ENCODE measurements at regions not wholly inside any gene's neighbourhood (a gene's known extent, or its start where the extent isn't known, plus 50 kb on each side); places are given as distances from the start of the nearest gene placed in this dataset.
A peak's percentile ranks its signal among the peaks of the same experiment; 100 is the strongest.

DNA sequence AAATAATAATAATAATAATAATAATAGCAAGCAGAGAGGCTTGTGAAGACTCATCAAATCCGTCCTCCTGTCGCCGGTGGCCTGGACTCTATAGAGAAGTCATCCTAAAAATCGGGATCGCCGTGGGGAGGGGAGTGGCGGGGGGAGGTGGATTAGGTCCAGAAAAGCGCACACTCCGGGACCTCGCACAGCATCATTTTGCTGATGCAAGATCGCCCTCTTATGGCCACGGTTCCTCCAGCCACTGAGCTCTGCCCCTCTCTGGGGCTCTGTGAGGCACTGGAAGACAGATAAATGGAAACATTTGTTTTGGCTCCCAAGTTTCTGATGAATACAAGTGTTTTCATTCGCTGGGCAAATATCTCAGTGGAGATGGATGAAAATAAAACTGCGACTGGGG is 612.0 kb downstream of the MATN1 start:
- TF ChIP-seq, protein P1, sequence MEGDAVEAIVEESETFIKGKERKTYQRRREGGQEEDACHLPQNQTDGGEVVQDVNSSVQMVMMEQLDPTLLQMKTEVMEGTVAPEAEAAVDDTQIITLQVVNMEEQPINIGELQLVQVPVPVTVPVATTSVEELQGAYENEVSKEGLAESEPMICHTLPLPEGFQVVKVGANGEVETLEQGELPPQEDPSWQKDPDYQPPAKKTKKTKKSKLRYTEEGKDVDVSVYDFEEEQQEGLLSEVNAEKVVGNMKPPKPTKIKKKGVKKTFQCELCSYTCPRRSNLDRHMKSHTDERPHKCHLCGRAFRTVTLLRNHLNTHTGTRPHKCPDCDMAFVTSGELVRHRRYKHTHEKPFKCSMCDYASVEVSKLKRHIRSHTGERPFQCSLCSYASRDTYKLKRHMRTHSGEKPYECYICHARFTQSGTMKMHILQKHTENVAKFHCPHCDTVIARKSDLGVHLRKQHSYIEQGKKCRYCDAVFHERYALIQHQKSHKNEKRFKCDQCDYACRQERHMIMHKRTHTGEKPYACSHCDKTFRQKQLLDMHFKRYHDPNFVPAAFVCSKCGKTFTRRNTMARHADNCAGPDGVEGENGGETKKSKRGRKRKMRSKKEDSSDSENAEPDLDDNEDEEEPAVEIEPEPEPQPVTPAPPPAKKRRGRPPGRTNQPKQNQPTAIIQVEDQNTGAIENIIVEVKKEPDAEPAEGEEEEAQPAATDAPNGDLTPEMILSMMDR (IDR thresholded peaks at IDR 0.05) = peak; percentile 31 to 49 (median 36)
- TF ChIP-seq POLR2A (IDR thresholded peaks at IDR 0.05; ENCODE audit: low read depth) = no peak
- no peak for TF ChIP-seq POLR2AphosphoS5 (IDR thresholded peaks at IDR 0.05)
- no peak for TF ChIP-seq EP300 (IDR thresholded peaks at IDR 0.05)

All from esophagus muscularis mucosa (tissue), 4 donors.